ENCODE measurements at regions not wholly inside any gene's neighbourhood (a gene's known extent, or its start where the extent isn't known, plus 50 kb on each side); places are given as distances from the start of the nearest gene placed in this dataset.

GRCh38 chr9:7284517-7284916 is 515.1 kb downstream of the DMAC1 start:
- H3K9me3 ChIP-seq (replicated peaks) = no peaks in the 10 kb centered on the region
- H3K27ac ChIP-seq = no peak overlapping the region
- H3K4me1 ChIP-seq (replicated peaks) = no peaks in the 10 kb centered on the region
- no peak for DNase-seq (ENCODE audit: low read depth in 1 of 2, low spot score in 2 of 2)
- H3K36me3 ChIP-seq = no peaks in the 10 kb centered on the region
- no peak overlapping the region for H3K4me3 ChIP-seq
- H3K27me3 ChIP-seq (replicated peaks) = no peaks in the 10 kb centered on the region

GRCh38 chr9:7284117-7284516 is 515.5 kb downstream of the DMAC1 start:
- H3K27me3 ChIP-seq (replicated peaks) = no peaks in the 10 kb centered on the region
- H3K36me3 ChIP-seq = no peaks in the 10 kb centered on the region
- no peak for DNase-seq (ENCODE audit: low read depth in 1 of 2, low spot score in 2 of 2)
- H3K27ac ChIP-seq = no peak overlapping the region
- no peaks in the 10 kb centered on the region for H3K9me3 ChIP-seq (replicated peaks)
- no peak overlapping the region for H3K4me3 ChIP-seq
- H3K4me1 ChIP-seq (replicated peaks) = no peaks in the 10 kb centered on the region

GRCh38 chr9:7273575-7273974 is 515.8 kb downstream of the KDM4C start:
- DNase-seq (ENCODE audit: low read depth in 1 of 2, low spot score in 2 of 2) = no peak
- no peaks in the 10 kb centered on the region for H3K9me3 ChIP-seq (replicated peaks)
- H3K36me3 ChIP-seq = no peaks in the 10 kb centered on the region
- no peaks in the 10 kb centered on the region for H3K4me1 ChIP-seq (replicated peaks)
- no peaks in the 10 kb centered on the region for H3K27me3 ChIP-seq (replicated peaks)
- H3K27ac ChIP-seq = no peak overlapping the region
- H3K4me3 ChIP-seq = no peak overlapping the region

- no peak for DNase-seq (ENCODE audit: low read depth in 1 of 2, low spot score in 2 of 2)
- Histone ChIP-seq H3K9me3 (replicated peaks) (no peaks in the 10 kb centered on the region), H3K27ac (no peak overlapping the region), H3K36me3 (no peaks in the 10 kb centered on the region), H3K4me1 (replicated peaks) (no peaks in the 10 kb centered on the region), H3K4me3 (no peak overlapping the region), H3K27me3 (replicated peaks) (no peaks in the 10 kb centered on the region)
Measured at GRCh38 chr9:7266911-7267595, 509.3 kb downstream of the KDM4C start.

GRCh38 chr9:7265181-7265580 is 507.4 kb downstream of the KDM4C start:
- H3K27me3 ChIP-seq (replicated peaks) = no peaks in the 10 kb centered on the region
- H3K4me3 ChIP-seq = no peak overlapping the region
- H3K9me3 ChIP-seq (replicated peaks) = no peaks in the 10 kb centered on the region
- DNase-seq (ENCODE audit: low read depth in 1 of 2, low spot score in 2 of 2) = no peak
- H3K4me1 ChIP-seq (replicated peaks) = no peaks in the 10 kb centered on the region
- H3K36me3 ChIP-seq = no peaks in the 10 kb centered on the region
- no peak overlapping the region for H3K27ac ChIP-seq

- Histone ChIP-seq H3K4me1 (replicated peaks) (no peaks in the 10 kb centered on the region), H3K27me3 (replicated peaks) (no peaks in the 10 kb centered on the region), H3K36me3 (no peaks in the 10 kb centered on the region), H3K4me3 (no peak overlapping the region), H3K27ac (no peak overlapping the region), H3K9me3 (replicated peaks) (no peaks in the 10 kb centered on the region)
- DNase-seq (ENCODE audit: low read depth in 1 of 2, low spot score in 2 of 2) = no peak
Measured at GRCh38 chr9:7259544-7260241, 501.9 kb downstream of the KDM4C start.

GRCh38 chr9:7258688-7259396 is 501.1 kb downstream of the KDM4C start:
- Histone ChIP-seq H3K36me3 (no peaks in the 10 kb centered on the region), H3K9me3 (replicated peaks) (no peaks in the 10 kb centered on the region), H3K27ac (no peak overlapping the region), H3K4me1 (replicated peaks) (no peaks in the 10 kb centered on the region), H3K4me3 (no peak overlapping the region), H3K27me3 (replicated peaks) (no peaks in the 10 kb centered on the region)
- no peak for DNase-seq (ENCODE audit: low read depth in 1 of 2, low spot score in 2 of 2)

GRCh38 chr9:7246917-7247522 is 489.2 kb downstream of the KDM4C start:
- Histone ChIP-seq H3K27ac (no peak overlapping the region), H3K36me3 (no peaks in the 10 kb centered on the region), H3K4me3 (no peak overlapping the region), H3K9me3 (replicated peaks) (no peaks in the 10 kb centered on the region), H3K27me3 (replicated peaks) (no peaks in the 10 kb centered on the region), H3K4me1 (replicated peaks) (no peaks in the 10 kb centered on the region)
- DNase-seq (ENCODE audit: low read depth in 1 of 2, low spot score in 2 of 2) = no peak

GRCh38 chr9:7245976-7246580 is 488.3 kb downstream of the KDM4C start:
- no peak for DNase-seq (ENCODE audit: low read depth in 1 of 2, low spot score in 2 of 2)

GRCh38 chr9:7243838-7244237 is 486.1 kb downstream of the KDM4C start:
- Histone ChIP-seq H3K4me3 (no peak overlapping the region), H3K27me3 (replicated peaks) (no peaks in the 10 kb centered on the region), H3K4me1 (replicated peaks) (no peaks in the 10 kb centered on the region), H3K27ac (no peak overlapping the region), H3K36me3 (no peaks in the 10 kb centered on the region), H3K9me3 (replicated peaks) (no peaks in the 10 kb centered on the region)
- no peak for DNase-seq (ENCODE audit: low read depth in 1 of 2, low spot score in 2 of 2)

More at GRCh38 chr9:7245976-7246580, 488.3 kb downstream of the KDM4C start:
- H3K27ac ChIP-seq = no peak overlapping the region
- H3K9me3 ChIP-seq (replicated peaks) = no peaks in the 10 kb centered on the region
- no peaks in the 10 kb centered on the region for H3K36me3 ChIP-seq
- no peaks in the 10 kb centered on the region for H3K27me3 ChIP-seq (replicated peaks)
- H3K4me3 ChIP-seq = no peak overlapping the region
- no peaks in the 10 kb centered on the region for H3K4me1 ChIP-seq (replicated peaks)

GRCh38 chr9:7242126-7242525 is 484.4 kb downstream of the KDM4C start:
- H3K4me3 ChIP-seq = no peak overlapping the region
- H3K36me3 ChIP-seq = no peaks in the 10 kb centered on the region
- H3K27ac ChIP-seq = no peak overlapping the region
- H3K9me3 ChIP-seq (replicated peaks) = no peaks in the 10 kb centered on the region
- DNase-seq (ENCODE audit: low read depth in 1 of 2, low spot score in 2 of 2) = no peak
- no peaks in the 10 kb centered on the region for H3K4me1 ChIP-seq (replicated peaks)
- no peaks in the 10 kb centered on the region for H3K27me3 ChIP-seq (replicated peaks)

- no peaks in the 10 kb centered on the region for H3K27me3 ChIP-seq (replicated peaks)
Measured at GRCh38 chr9:7241694-7242093, 483.9 kb downstream of the KDM4C start.

GRCh38 chr9:7240569-7241311 is 483.0 kb downstream of the KDM4C start:
- Histone ChIP-seq H3K9me3 (replicated peaks) (no peaks in the 10 kb centered on the region), H3K27ac (no peak overlapping the region), H3K4me1 (replicated peaks) (no peaks in the 10 kb centered on the region), H3K36me3 (no peaks in the 10 kb centered on the region), H3K4me3 (no peak overlapping the region), H3K27me3 (replicated peaks) (no peaks in the 10 kb centered on the region)
- no peak for DNase-seq (ENCODE audit: low read depth in 1 of 2, low spot score in 2 of 2)

More at GRCh38 chr9:7241694-7242093, 483.9 kb downstream of the KDM4C start:
- no peak overlapping the region for H3K4me3 ChIP-seq
- H3K36me3 ChIP-seq = no peaks in the 10 kb centered on the region
- no peaks in the 10 kb centered on the region for H3K4me1 ChIP-seq (replicated peaks)
- no peak overlapping the region for H3K27ac ChIP-seq
- no peaks in the 10 kb centered on the region for H3K9me3 ChIP-seq (replicated peaks)
- DNase-seq (ENCODE audit: low read depth in 1 of 2, low spot score in 2 of 2) = no peak

Measured in SJSA1 (cell line).